ENCODE measurements at regions not wholly inside any gene's neighbourhood (a gene's known extent, or its start where the extent isn't known, plus 50 kb on each side); places are given as distances from the start of the nearest gene placed in this dataset.

- TF ChIP-seq CTCF (conservative IDR thresholded peaks at IDR 0.05 in 1 of 2, IDR thresholded peaks at IDR 0.05 in 1 of 2; ENCODE audit: extremely low read depth in 1 of 2, insufficient read depth in 1 of 2, low read depth in 1 of 2, low read length in 2 of 2): no peak
- TF ChIP-seq EZH2 (IDR thresholded peaks at IDR 0.05; ENCODE audit: borderline replicate concordance, low read length): no peak
Observed at GRCh38 chr11:35049859-35050531, 89.0 kb upstream of the CD44 start.
